ENCODE measurements at regions not wholly inside any gene's neighbourhood (a gene's known extent, or its start where the extent isn't known, plus 50 kb on each side); places are given as distances from the start of the nearest gene placed in this dataset.
"Not testable (repeated sequence)": the region's sequence is repeated elsewhere in the genome, so short reads cannot be mapped to it uniquely, and the experiment has no call there.

GRCh38 chr4:138891631-138892031, 124.0 kb upstream of the NOCT start:
- no peak for FAIRE-seq

GRCh38 chr4:138890891-138891570, 124.5 kb upstream of the NOCT start:
- no peak for FAIRE-seq

- no peak for FAIRE-seq
These were observed 126.4 kb upstream of the NOCT start for GRCh38 chr4:138889216-138889615.

- FAIRE-seq: no peak
These were observed 127.8 kb upstream of the NOCT start for GRCh38 chr4:138887741-138888140.

GRCh38 chr4:138887341-138887740, 128.2 kb upstream of the NOCT start:
- no peak for FAIRE-seq

- FAIRE-seq: no peak
These were observed 135.8 kb upstream of the NOCT start for GRCh38 chr4:138879757-138880156.

- no peak for FAIRE-seq
These were observed 139.5 kb upstream of the NOCT start for GRCh38 chr4:138875891-138876608.

GRCh38 chr4:138871555-138871875, 144.1 kb upstream of the NOCT start:
- FAIRE-seq: no peak

- FAIRE-seq: peak; percentile 88
These were observed 144.6 kb upstream of the NOCT start for GRCh38 chr4:138870737-138871554.

- no peak for FAIRE-seq
These were observed 145.9 kb upstream of the NOCT start for GRCh38 chr4:138869631-138870030.

GRCh38 chr4:138869165-138869564, 146.4 kb upstream of the NOCT start:
- peak; percentile 74 for FAIRE-seq

GRCh38 chr4:138868562-138868961, 147.0 kb upstream of the NOCT start:
- FAIRE-seq: no peak

- no peak for FAIRE-seq
These were observed 148.2 kb upstream of the NOCT start for GRCh38 chr4:138867404-138867803.

- no peak for FAIRE-seq
These were observed 149.3 kb upstream of the NOCT start for GRCh38 chr4:138866314-138866713.

GRCh38 chr4:138865765-138866164, 149.8 kb upstream of the NOCT start:
- FAIRE-seq: no peak

- no peak for FAIRE-seq
These were observed 150.4 kb upstream of the NOCT start for GRCh38 chr4:138864961-138865720.

GRCh38 chr4:138863160-138863559, 152.4 kb upstream of the NOCT start:
- no peak for FAIRE-seq

GRCh38 chr4:138861135-138861534, 154.4 kb upstream of the NOCT start:
- no peak for FAIRE-seq

GRCh38 chr4:138860357-138860756, 155.2 kb upstream of the NOCT start:
- not testable (repeated sequence) for FAIRE-seq

GRCh38 chr4:138859254-138859653, 156.3 kb upstream of the NOCT start:
- FAIRE-seq: no peak

- FAIRE-seq: no peak
These were observed 157.2 kb upstream of the NOCT start for GRCh38 chr4:138858419-138858818.

- no peak for FAIRE-seq
These were observed 158.2 kb upstream of the NOCT start for GRCh38 chr4:138857416-138857815.

- no peak for FAIRE-seq
These were observed 162.9 kb upstream of the NOCT start for GRCh38 chr4:138852681-138853080.

All from endometrium (tissue), 2 donors.